ENCODE measurements at regions not wholly inside any gene's neighbourhood (a gene's known extent, or its start where the extent isn't known, plus 50 kb on each side); places are given as distances from the start of the nearest gene placed in this dataset.

- intact Hi-C loops (cut with DNase I): loop anchor here in 2 of 10 donors (5.0 to 10.0 kb wide), 3 partner anchors 114 to 171 kb away; partner anchors contain the start of genes ZEB1 (in 2 of the 2) and ZNF438 (in 1 of the 2)
- Histone ChIP-seq H3K27me3 (no peaks in the 10 kb centered on the region), H3K4me3 (peak overlapping the region in 4 of 12 donors; percentile 4 to 31 (median 6)), H3K9me3 (no peaks in the 10 kb centered on the region), H3K36me3 (no peaks in the 10 kb centered on the region), H3K4me1 (peaks cover 0 to 41% (median 18%) of the 10 kb centered on the region in 12 donors), H3K27ac (peak overlapping the region in 11 of 12 donors; percentile 20 to 82 (median 68))
- ATAC-seq (peak; percentile 69 to 89 (median 78)), DNase-seq (peak; percentile 74 to 82 (median 79))
- TF ChIP-seq POLR2A (IDR thresholded peaks at IDR 0.05) (no peak), CTCF (IDR thresholded peaks at IDR 0.05) (no peak)
- 26 to 40% (median 35%) methylated on average over 12 to 21 of the region's 21 CpGs for WGBS, 4 donors
These were observed 115.0 kb upstream of the ZNF438 start for GRCh38 chr10:31146491-31147209.

GRCh38 chr10:31147210-31147608, 115.5 kb upstream of the ZNF438 start:
- 36 to 56% (median 51%) methylated on average over 2 of the region's 2 CpGs for WGBS, 4 donors
- no peak for TF ChIP-seq CTCF (IDR thresholded peaks at IDR 0.05)
- TF ChIP-seq POLR2A (IDR thresholded peaks at IDR 0.05): no peak

GRCh38 chr10:31148951-31149350, 117.3 kb upstream of the ZNF438 start:
- Histone ChIP-seq H3K36me3 (no peaks in the 10 kb centered on the region), H3K27ac (peak overlapping the region in 2 of 12 donors; percentile 10 to 67), H3K9me3 (no peaks in the 10 kb centered on the region), H3K4me3 (no peak overlapping the region), H3K4me1 (peaks cover 0 to 64% (median 35%) of the 10 kb centered on the region in 12 donors), H3K27me3 (no peaks in the 10 kb centered on the region)
- ATAC-seq: no peak
- 82 to 86% (median 84%) methylated on average over 4 of the region's 4 CpGs for WGBS, 4 donors
- no peak for TF ChIP-seq POLR2A (IDR thresholded peaks at IDR 0.05)
- TF ChIP-seq CTCF (IDR thresholded peaks at IDR 0.05): no peak
- DNase-seq: no peak
- intact Hi-C loops (cut with DNase I): loop anchor here in 2 of 10 donors (5.0 to 10.0 kb wide), 3 partner anchors 117 to 168 kb away; partner anchors contain the start of genes ZEB1 (in 2 of the 2) and ZNF438 (in 1 of the 2)

More at GRCh38 chr10:31147210-31147608, 115.5 kb upstream of the ZNF438 start:
- H3K4me3 ChIP-seq: no peak overlapping the region
- peak in 3 of 5 donors; percentile 44 to 53 (median 44) for DNase-seq
- H3K27me3 ChIP-seq: no peaks in the 10 kb centered on the region
- no peaks in the 10 kb centered on the region for H3K36me3 ChIP-seq
- peak overlapping the region in 11 of 12 donors; percentile 38 to 82 (median 68) for H3K27ac ChIP-seq
- peak; percentile 8 to 76 (median 38) for ATAC-seq
- intact Hi-C loops (cut with DNase I): loop anchor here in 2 of 10 donors (5.0 to 10.0 kb wide), 3 partner anchors 115 to 170 kb away; partner anchors contain the start of genes ZEB1 (in 2 of the 2) and ZNF438 (in 1 of the 2)
- H3K4me1 ChIP-seq: peaks cover 0 to 46% (median 20%) of the 10 kb centered on the region in 12 donors
- H3K9me3 ChIP-seq: no peaks in the 10 kb centered on the region

Measured in heart left ventricle (tissue), 16 donors.